Hepatocyte (in vitro differentiated cells): ENCODE measurements at regions not wholly inside any gene's neighbourhood (a gene's known extent, or its start where the extent isn't known, plus 50 kb on each side); places are given as distances from the start of the nearest gene placed in this dataset.

Source experiments
- CTCF ChIP-seq: fragments of 200-600 bp; sonication (generic); IDR thresholded peaks from 2 replicates; pipeline ENCODE4 v1.5.1; 2016; ENCODE audit warnings: antibody characterized with exemption, mild to moderate bottlenecking; ENCODE audit not compliant: poor library complexity
- EZH2 ChIP-seq: fragments of 200-600 bp; sonication (generic); IDR thresholded peaks from 2 replicates; pipeline ENCODE4 v1.6.1; 2016; ENCODE audit warnings: antibody characterized with exemption, mild to moderate bottlenecking, borderline replicate concordance
- EZH2phosphoT487 ChIP-seq: fragments of 200-600 bp; sonication (generic); IDR thresholded peaks from one replicate; pipeline ENCODE4 v1.6.1; 2018; ENCODE audit warnings: antibody characterized with exemption, mild to moderate bottlenecking, low read depth, moderate library complexity; ENCODE audit not compliant: unreplicated experiment, severe bottlenecking

GRCh38 chr6:102619585-102619984 lies 1226.1 kb downstream of the GRIK2 start:
- TF ChIP-seq EZH2 (no peak), CTCF (peak; percentile 50), EZH2phosphoT487 (no peak)
